ENCODE measurements at regions not wholly inside any gene's neighbourhood (a gene's known extent, or its start where the extent isn't known, plus 50 kb on each side); places are given as distances from the start of the nearest gene placed in this dataset.

DNA sequence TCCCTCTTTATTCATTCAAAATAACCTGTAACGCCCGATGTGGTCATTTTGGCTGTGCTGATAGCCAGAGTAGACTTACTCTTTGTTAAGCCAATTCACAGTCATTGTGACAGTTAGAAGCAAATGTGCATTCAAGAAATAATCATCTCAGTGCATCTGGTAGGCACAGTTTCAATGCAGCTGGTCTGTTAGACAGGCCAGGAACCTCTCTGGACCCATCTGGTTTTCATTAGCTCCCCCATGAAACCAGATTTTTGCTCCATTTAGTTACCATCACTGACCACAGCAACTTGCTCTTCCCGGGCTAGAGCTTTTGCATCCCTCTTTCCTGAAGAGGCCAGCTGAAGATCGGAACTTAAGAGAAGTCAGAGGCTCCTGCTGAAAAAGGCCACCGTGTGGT, 284.2 kb downstream of the NSG2 start:
- TF ChIP-seq, protein P1, sequence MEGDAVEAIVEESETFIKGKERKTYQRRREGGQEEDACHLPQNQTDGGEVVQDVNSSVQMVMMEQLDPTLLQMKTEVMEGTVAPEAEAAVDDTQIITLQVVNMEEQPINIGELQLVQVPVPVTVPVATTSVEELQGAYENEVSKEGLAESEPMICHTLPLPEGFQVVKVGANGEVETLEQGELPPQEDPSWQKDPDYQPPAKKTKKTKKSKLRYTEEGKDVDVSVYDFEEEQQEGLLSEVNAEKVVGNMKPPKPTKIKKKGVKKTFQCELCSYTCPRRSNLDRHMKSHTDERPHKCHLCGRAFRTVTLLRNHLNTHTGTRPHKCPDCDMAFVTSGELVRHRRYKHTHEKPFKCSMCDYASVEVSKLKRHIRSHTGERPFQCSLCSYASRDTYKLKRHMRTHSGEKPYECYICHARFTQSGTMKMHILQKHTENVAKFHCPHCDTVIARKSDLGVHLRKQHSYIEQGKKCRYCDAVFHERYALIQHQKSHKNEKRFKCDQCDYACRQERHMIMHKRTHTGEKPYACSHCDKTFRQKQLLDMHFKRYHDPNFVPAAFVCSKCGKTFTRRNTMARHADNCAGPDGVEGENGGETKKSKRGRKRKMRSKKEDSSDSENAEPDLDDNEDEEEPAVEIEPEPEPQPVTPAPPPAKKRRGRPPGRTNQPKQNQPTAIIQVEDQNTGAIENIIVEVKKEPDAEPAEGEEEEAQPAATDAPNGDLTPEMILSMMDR (IDR thresholded peaks at IDR 0.05) = no peak
- no peak for TF ChIP-seq EP300 (IDR thresholded peaks at IDR 0.05)
- no peak for TF ChIP-seq POLR2A (IDR thresholded peaks at IDR 0.05)

Data from suprapubic skin (tissue), 3 donors.